Hepatocyte (in vitro differentiated cells): ENCODE measurements at regions not wholly inside any gene's neighbourhood (a gene's known extent, or its start where the extent isn't known, plus 50 kb on each side); places are given as distances from the start of the nearest gene placed in this dataset.

Experiments used
- DNase-seq: peaks from one replicate; pipeline ENCODE4 v3.0.0-alpha.2; 2016; ENCODE audit warnings: low spot score
- H2AFZ ChIP-seq: fragments of 200-600 bp; sonication (generic); 2 replicates; pipeline ENCODE4 v1.6.0; 2016; ENCODE audit warnings: antibody characterized with exemption, mild to moderate bottlenecking
- H3K27ac ChIP-seq: fragments of 200-600 bp; sonication (generic); 2 replicates; pipeline ENCODE4 v1.5.1; 2016; ENCODE audit warnings: mild to moderate bottlenecking
- H3K27me3 ChIP-seq: fragments of 200-600 bp; sonication (generic); 2 replicates; pipeline ENCODE4 v1.6.1; 2016
- H3K36me3 ChIP-seq: fragments of 200-600 bp; sonication (generic); replicated peaks from 2 replicates; pipeline ENCODE4 v1.5.1; 2016; ENCODE audit warnings: low read depth; ENCODE audit not compliant: insufficient read depth
- H3K4me1 ChIP-seq: fragments of 200-600 bp; sonication (generic); 2 replicates; pipeline ENCODE4 v1.5.1; 2016; ENCODE audit warnings: mild to moderate bottlenecking, moderate library complexity; ENCODE audit not compliant: insufficient read depth
- H3K4me2 ChIP-seq: fragments of 200-600 bp; sonication (generic); 2 replicates; pipeline ENCODE4 v1.6.0; 2016
- H3K4me3 ChIP-seq: fragments of 200-600 bp; sonication (generic); 2 replicates; pipeline ENCODE4 v1.5.1; 2016; ENCODE audit warnings: mild to moderate bottlenecking
- H3K79me2 ChIP-seq: fragments of 200-600 bp; sonication (generic); 2 replicates; pipeline ENCODE4 v1.6.0; 2017; ENCODE audit warnings: mild to moderate bottlenecking
- H3K9me2 ChIP-seq: fragments of 200-600 bp; sonication (generic); replicated peaks from 2 replicates; pipeline ENCODE4 v1.6.0; 2017; ENCODE audit warnings: mild to moderate bottlenecking; ENCODE audit not compliant: insufficient read depth
- H3K9me3 ChIP-seq: fragments of 200-600 bp; sonication (generic); 2 replicates; pipeline ENCODE4 v1.5.1; 2016; ENCODE audit warnings: low read depth, mild to moderate bottlenecking
- H4K20me1 ChIP-seq: fragments of 200-600 bp; sonication (generic); 2 replicates; pipeline ENCODE4 v1.6.0; 2016; ENCODE audit warnings: mild to moderate bottlenecking; ENCODE audit not compliant: insufficient read depth, poor library complexity, severe bottlenecking
- CTCF ChIP-seq: fragments of 200-600 bp; sonication (generic); IDR thresholded peaks from 2 replicates; pipeline ENCODE4 v1.5.1; 2016; ENCODE audit warnings: antibody characterized with exemption, mild to moderate bottlenecking; ENCODE audit not compliant: poor library complexity
- EZH2 ChIP-seq: fragments of 200-600 bp; sonication (generic); IDR thresholded peaks from 2 replicates; pipeline ENCODE4 v1.6.1; 2016; ENCODE audit warnings: antibody characterized with exemption, mild to moderate bottlenecking, borderline replicate concordance
- EZH2phosphoT487 ChIP-seq: fragments of 200-600 bp; sonication (generic); IDR thresholded peaks from one replicate; pipeline ENCODE4 v1.6.1; 2018; ENCODE audit warnings: antibody characterized with exemption, mild to moderate bottlenecking, low read depth, moderate library complexity; ENCODE audit not compliant: unreplicated experiment, severe bottlenecking
- WGBS: methylation state at CpG from one replicate; pipeline ENCODE4 v1.1.6; 2016; ENCODE audit warnings: low lambda C conversion rate; ENCODE audit errors: missing lambda C conversion rate; 5-methylcytosine and 5-hydroxymethylcytosine counted together

DNA sequence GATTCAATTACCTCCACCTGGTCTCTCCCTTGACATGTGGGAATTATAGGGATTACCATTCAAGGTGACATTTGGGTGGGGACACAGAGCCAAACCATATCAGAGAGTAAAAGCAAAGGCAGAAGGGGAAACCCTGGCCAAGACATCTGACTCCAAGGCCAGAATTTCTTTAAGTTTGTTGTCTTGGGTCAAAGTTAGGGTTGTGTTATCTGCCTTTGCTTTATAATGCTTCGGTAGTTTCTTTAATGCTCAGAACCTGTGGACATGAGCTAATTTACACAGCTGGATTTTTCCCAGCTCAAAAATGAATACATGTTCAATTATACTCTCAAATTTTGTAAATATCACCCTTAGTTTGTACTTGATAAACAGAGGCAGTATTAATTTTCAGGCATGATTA, 1074.4 kb downstream of the ADGRL2 start:
- no peaks in the 10 kb centered on the region for H3K36me3 ChIP-seq
- H3K27me3 ChIP-seq: no peaks in the 10 kb centered on the region
- no peaks in the 10 kb centered on the region for H3K9me3 ChIP-seq
- H3K4me3 ChIP-seq: no peak overlapping the region
- H3K9me2 ChIP-seq: no peaks in the 10 kb centered on the region
- H2AFZ ChIP-seq: no peak overlapping the region
- no peaks in the 10 kb centered on the region for H3K79me2 ChIP-seq
- H3K4me1 ChIP-seq: peaks cover 2% of the 10 kb centered on the region
- H3K4me2 ChIP-seq: no peak overlapping the region
- no peak for TF ChIP-seq EZH2phosphoT487
- TF ChIP-seq CTCF: no peak
- no peak for TF ChIP-seq EZH2
- WGBS: 100% methylated on average over 1 of the region's 1 CpG
- DNase-seq: no peak
- H3K27ac ChIP-seq: no peak overlapping the region
- no peaks in the 10 kb centered on the region for H4K20me1 ChIP-seq

GRCh38 chr1:82874041-82874440, 1073.3 kb downstream of the ADGRL2 start:
- H3K4me3 ChIP-seq: no peak overlapping the region
- no peaks in the 10 kb centered on the region for H3K79me2 ChIP-seq
- H3K27ac ChIP-seq: no peak overlapping the region
- H3K4me1 ChIP-seq: no peaks in the 10 kb centered on the region
- no peak for TF ChIP-seq EZH2
- no peak for TF ChIP-seq EZH2phosphoT487
- no peak for TF ChIP-seq CTCF
- H3K9me2 ChIP-seq: no peaks in the 10 kb centered on the region
- H3K9me3 ChIP-seq: no peaks in the 10 kb centered on the region
- H3K36me3 ChIP-seq: no peaks in the 10 kb centered on the region
- H3K27me3 ChIP-seq: no peaks in the 10 kb centered on the region
- H4K20me1 ChIP-seq: no peaks in the 10 kb centered on the region
- H2AFZ ChIP-seq: no peak overlapping the region
- no peak overlapping the region for H3K4me2 ChIP-seq
- DNase-seq: no peak

DNA sequence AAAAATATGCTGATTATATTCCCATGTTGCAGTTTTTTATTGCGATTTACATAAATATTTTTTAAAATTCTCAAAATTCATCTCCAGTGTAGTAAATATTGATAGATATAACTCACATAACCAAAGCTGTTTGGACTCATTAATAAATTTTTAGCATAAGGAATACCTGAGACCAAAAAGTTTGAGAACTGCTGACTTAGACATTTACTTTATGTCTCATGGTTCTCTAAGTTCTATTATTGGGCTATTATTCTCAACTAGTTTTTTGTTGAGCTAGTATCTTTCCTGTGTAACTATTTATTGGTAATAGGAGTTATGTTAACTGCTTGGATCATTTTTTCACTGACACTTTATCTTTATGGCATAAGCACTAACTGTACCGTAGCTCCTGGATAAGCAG, 1069.6 kb downstream of the ADGRL2 start:
- H3K4me2 ChIP-seq: no peak overlapping the region
- H3K27ac ChIP-seq: no peak overlapping the region
- no peaks in the 10 kb centered on the region for H3K36me3 ChIP-seq
- no peaks in the 10 kb centered on the region for H4K20me1 ChIP-seq
- H3K27me3 ChIP-seq: no peaks in the 10 kb centered on the region
- H3K4me1 ChIP-seq: no peaks in the 10 kb centered on the region
- H3K4me3 ChIP-seq: no peak overlapping the region
- no peaks in the 10 kb centered on the region for H3K9me3 ChIP-seq
- H3K9me2 ChIP-seq: no peaks in the 10 kb centered on the region
- H2AFZ ChIP-seq: no peak overlapping the region
- 85% methylated on average over 2 of the region's 2 CpGs for WGBS
- no peaks in the 10 kb centered on the region for H3K79me2 ChIP-seq
- TF ChIP-seq EZH2phosphoT487 (no peak), CTCF (no peak), EZH2 (no peak)
- no peak for DNase-seq

GRCh38 chr1:82867781-82868180, 1067.0 kb downstream of the ADGRL2 start:
- no peak overlapping the region for H2AFZ ChIP-seq
- TF ChIP-seq EZH2 (no peak), CTCF (no peak), EZH2phosphoT487 (no peak)
- no peak overlapping the region for H3K27ac ChIP-seq
- no peaks in the 10 kb centered on the region for H3K9me3 ChIP-seq
- no peaks in the 10 kb centered on the region for H4K20me1 ChIP-seq
- no peak overlapping the region for H3K4me2 ChIP-seq
- H3K27me3 ChIP-seq: no peaks in the 10 kb centered on the region
- no peaks in the 10 kb centered on the region for H3K9me2 ChIP-seq
- WGBS: 90% methylated on average over 4 of the region's 4 CpGs
- no peaks in the 10 kb centered on the region for H3K4me1 ChIP-seq
- no peak for DNase-seq
- no peaks in the 10 kb centered on the region for H3K36me3 ChIP-seq
- H3K79me2 ChIP-seq: no peaks in the 10 kb centered on the region
- H3K4me3 ChIP-seq: no peak overlapping the region
